ENCODE measurements at regions not wholly inside any gene's neighbourhood (a gene's known extent, or its start where the extent isn't known, plus 50 kb on each side); places are given as distances from the start of the nearest gene placed in this dataset.

DNA sequence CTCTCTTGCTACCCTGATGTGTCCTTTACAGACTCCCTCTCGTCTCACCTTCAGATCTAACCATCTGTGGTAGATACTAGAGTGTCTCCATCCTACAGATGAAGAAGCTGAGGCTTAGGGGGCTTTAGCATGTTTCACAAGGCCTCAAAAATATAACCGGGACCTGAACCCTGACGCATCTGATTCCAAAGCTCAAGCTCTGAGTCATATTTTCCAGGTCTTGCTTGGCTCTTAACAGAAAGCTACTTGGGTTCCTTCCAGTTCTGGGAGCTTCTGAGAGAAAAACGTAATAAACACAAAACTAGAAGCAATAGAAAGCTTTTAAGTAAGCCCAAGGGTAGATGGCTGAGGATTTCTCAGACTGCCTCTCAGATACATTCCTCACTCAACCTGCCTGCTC lies 224.3 kb upstream of the EEF2KMT start:
- intact Hi-C loops (cut with DNase I) = no loop called here
- Histone ChIP-seq H3K9me3 (no peaks in the 10 kb centered on the region), H3K4me1 (no peaks in the 10 kb centered on the region), H3K27ac (peak overlapping the region; percentile 57), H3K36me3 (no peaks in the 10 kb centered on the region), H3K4me3 (no peak overlapping the region), H3K27me3 (no peaks in the 10 kb centered on the region)
- TF ChIP-seq POLR2A (IDR thresholded peaks at IDR 0.05) = no peak
- TF ChIP-seq, protein P1, sequence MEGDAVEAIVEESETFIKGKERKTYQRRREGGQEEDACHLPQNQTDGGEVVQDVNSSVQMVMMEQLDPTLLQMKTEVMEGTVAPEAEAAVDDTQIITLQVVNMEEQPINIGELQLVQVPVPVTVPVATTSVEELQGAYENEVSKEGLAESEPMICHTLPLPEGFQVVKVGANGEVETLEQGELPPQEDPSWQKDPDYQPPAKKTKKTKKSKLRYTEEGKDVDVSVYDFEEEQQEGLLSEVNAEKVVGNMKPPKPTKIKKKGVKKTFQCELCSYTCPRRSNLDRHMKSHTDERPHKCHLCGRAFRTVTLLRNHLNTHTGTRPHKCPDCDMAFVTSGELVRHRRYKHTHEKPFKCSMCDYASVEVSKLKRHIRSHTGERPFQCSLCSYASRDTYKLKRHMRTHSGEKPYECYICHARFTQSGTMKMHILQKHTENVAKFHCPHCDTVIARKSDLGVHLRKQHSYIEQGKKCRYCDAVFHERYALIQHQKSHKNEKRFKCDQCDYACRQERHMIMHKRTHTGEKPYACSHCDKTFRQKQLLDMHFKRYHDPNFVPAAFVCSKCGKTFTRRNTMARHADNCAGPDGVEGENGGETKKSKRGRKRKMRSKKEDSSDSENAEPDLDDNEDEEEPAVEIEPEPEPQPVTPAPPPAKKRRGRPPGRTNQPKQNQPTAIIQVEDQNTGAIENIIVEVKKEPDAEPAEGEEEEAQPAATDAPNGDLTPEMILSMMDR (IDR thresholded peaks at IDR 0.05) = no peak
- TF ChIP-seq POLR2AphosphoS5 (IDR thresholded peaks at IDR 0.05; ENCODE audit: insufficient read depth in 1 of 2, low read depth in 1 of 2) = peak in 1 of 2 donors; percentile 16
- no peak for DNase-seq (ENCODE audit: extremely low spot score in 2 of 2)

DNA sequence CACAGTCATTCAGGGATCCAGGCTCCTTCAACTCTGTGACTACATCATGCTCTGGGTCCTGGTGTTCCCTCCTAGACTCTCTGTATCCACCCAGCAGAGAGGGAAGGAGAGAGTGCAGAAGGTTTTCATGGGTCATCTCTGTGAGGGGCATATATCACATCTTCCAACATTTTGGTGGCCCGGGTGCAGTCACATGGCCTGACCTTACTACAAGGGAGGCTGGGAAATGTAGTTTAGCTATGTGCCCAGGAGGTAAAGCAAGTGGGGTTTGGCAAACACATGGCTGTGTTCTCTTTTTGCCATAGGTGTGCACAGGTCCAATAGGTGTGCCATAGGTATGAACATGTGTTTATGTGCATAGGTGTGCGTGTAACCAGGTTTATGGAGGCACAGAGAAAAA lies 222.2 kb upstream of the EEF2KMT start:
- TF ChIP-seq, protein P1 (IDR thresholded peaks at IDR 0.05) = no peak
- TF ChIP-seq POLR2AphosphoS5 (IDR thresholded peaks at IDR 0.05; ENCODE audit: insufficient read depth in 1 of 2, low read depth in 1 of 2) (no peak), POLR2A (IDR thresholded peaks at IDR 0.05) (no peak)
- Histone ChIP-seq H3K9me3 (no peaks in the 10 kb centered on the region), H3K4me3 (no peak overlapping the region), H3K4me1 (no peaks in the 10 kb centered on the region), H3K36me3 (no peaks in the 10 kb centered on the region), H3K27me3 (no peaks in the 10 kb centered on the region), H3K27ac (no peak overlapping the region)
- no peak for DNase-seq (ENCODE audit: extremely low spot score in 2 of 2)
- intact Hi-C loops (cut with DNase I) = no loop called here

DNA sequence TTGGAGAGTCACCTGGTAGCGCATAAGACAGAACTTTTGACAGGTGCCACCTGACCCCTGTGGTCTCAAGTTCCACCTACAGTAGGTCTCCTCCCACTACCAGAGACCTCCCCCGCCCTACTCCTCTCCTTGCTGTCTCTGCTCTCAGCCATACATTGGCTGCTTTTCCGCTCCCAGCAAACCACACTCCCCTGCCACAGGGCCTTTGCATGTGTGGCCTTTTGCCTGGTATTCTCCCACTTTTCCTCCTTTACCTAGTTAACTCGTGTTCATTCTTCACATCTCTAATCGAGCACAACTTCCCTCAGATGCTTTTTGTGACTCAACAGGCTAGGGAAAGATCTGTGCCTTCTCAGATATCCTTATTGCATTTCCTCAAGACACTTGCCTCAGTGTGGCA lies 218.3 kb upstream of the EEF2KMT start:
- no peak for TF ChIP-seq POLR2A (IDR thresholded peaks at IDR 0.05)
- TF ChIP-seq POLR2AphosphoS5 (IDR thresholded peaks at IDR 0.05; ENCODE audit: insufficient read depth in 1 of 2, low read depth in 1 of 2) = no peak
- TF ChIP-seq, protein P1 (IDR thresholded peaks at IDR 0.05) = no peak
- Histone ChIP-seq H3K27ac (no peak overlapping the region), H3K27me3 (no peaks in the 10 kb centered on the region), H3K9me3 (no peaks in the 10 kb centered on the region), H3K4me1 (no peaks in the 10 kb centered on the region), H3K4me3 (no peak overlapping the region), H3K36me3 (no peaks in the 10 kb centered on the region)
- no peak for DNase-seq (ENCODE audit: extremely low spot score in 2 of 2)
- intact Hi-C loops (cut with DNase I) = no loop called here

DNA sequence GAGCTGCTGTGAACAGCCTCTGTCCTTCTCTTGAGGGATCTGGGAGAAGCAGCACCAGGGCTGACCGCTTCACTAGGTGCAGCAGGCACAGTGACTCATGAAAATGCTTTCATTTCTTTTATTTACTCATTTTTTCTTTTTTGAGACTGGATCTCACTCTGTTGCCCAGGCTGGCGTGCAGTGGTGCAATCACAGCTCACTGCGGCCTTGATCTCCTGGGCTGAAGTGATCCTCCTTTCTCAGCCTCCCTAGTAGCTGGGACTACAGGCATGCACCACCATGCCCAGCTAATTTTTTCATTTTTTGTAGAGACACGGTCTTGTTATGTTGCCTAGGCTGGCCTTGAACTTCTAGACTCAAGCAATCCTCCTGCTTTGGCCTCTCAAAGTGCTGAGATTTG lies 216.8 kb upstream of the EEF2KMT start:
- no peak for DNase-seq (ENCODE audit: extremely low spot score in 2 of 2)
- no peaks in the 10 kb centered on the region for H3K4me1 ChIP-seq
- no peak overlapping the region for H3K4me3 ChIP-seq
- no peak overlapping the region for H3K27ac ChIP-seq
- no peaks in the 10 kb centered on the region for H3K36me3 ChIP-seq
- no peaks in the 10 kb centered on the region for H3K27me3 ChIP-seq
- intact Hi-C loops (cut with DNase I) = no loop called here
- H3K9me3 ChIP-seq = no peaks in the 10 kb centered on the region
- TF ChIP-seq POLR2A (IDR thresholded peaks at IDR 0.05) (no peak), POLR2AphosphoS5 (IDR thresholded peaks at IDR 0.05; ENCODE audit: insufficient read depth in 1 of 2, low read depth in 1 of 2) (no peak)
- TF ChIP-seq, protein P1 (IDR thresholded peaks at IDR 0.05) = no peak

DNA sequence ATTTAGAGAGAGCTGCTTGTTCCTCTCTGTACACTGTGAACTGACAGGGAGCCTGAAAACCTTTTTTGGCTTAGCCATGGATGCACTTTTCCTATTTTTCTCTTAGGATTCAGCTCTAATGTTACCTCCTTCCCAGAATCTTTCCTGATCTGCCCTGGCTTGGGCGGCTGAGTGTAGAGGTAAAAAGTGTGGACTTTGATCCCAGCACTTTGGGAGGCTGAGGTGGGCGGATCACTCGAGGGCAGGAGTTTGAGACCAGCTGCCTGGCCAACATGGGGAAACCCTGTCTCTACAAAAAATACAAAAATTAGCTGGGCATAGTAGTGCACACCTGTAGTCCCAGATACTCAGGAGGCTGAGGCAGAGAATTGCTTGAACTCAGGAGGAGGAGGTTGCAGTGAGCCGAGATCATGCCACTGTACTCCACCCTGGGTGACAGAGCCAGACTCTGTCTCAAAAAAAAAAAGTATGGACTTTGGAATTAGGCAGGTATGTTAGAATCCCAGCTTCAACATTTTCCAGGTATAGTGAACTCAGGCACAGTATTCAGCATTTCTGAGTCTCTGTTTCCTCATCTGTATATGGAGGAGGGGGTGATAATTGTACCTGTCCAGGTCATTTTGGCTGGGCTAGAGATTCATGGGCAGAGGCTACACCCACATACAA lies 212.5 kb upstream of the EEF2KMT start:
- intact Hi-C loops (cut with DNase I) = no loop called here
- TF ChIP-seq POLR2AphosphoS5 (IDR thresholded peaks at IDR 0.05; ENCODE audit: insufficient read depth in 1 of 2, low read depth in 1 of 2) (no peak), POLR2A (IDR thresholded peaks at IDR 0.05) (no peak)
- TF ChIP-seq, protein P1 (IDR thresholded peaks at IDR 0.05) = no peak
- no peak for DNase-seq (ENCODE audit: extremely low spot score in 2 of 2)
- Histone ChIP-seq H3K9me3 (no peaks in the 10 kb centered on the region), H3K27ac (no peak overlapping the region), H3K4me3 (no peak overlapping the region), H3K36me3 (no peaks in the 10 kb centered on the region), H3K27me3 (no peaks in the 10 kb centered on the region), H3K4me1 (no peaks in the 10 kb centered on the region)

Measured in vagina (tissue), 2 donors.